GM12891 (cell line): ENCODE measurements at regions not wholly inside any gene's neighbourhood (a gene's known extent, or its start where the extent isn't known, plus 50 kb on each side); places are given as distances from the start of the nearest gene placed in this dataset.
"Not testable (repeated sequence)": the region's sequence is repeated elsewhere in the genome, so short reads cannot be mapped to it uniquely, and the experiment has no call there.

ENCODE experiments used
- POLR2A ChIP-seq: IDR thresholded peaks from 2 replicates; pipeline ENCODE4 v1.6.1; 2011; ENCODE audit warnings: low read depth, low read length, control low read depth
- POLR2AphosphoS5 ChIP-seq: IDR thresholded peaks from 2 replicates; pipeline ENCODE4 v1.6.1; 2011; ENCODE audit warnings: low read depth, low read length, control low read depth
- SPI1 ChIP-seq: IDR thresholded peaks from 2 replicates; pipeline ENCODE4 v1.6.1; 2011; ENCODE audit warnings: low read depth, low read length, control low read depth
- TAF1 ChIP-seq: IDR thresholded peaks from 2 replicates; pipeline ENCODE4 v1.6.1; 2011; ENCODE audit warnings: low read depth, low read length, control low read depth

GRCh38 chr4:165571476-165571875 is 192.7 kb downstream of the CPE start:
- TF ChIP-seq POLR2AphosphoS5, POLR2A, TAF1, SPI1: not testable (repeated sequence)
